LNCaP clone FGC (cell line): ENCODE measurements at regions not wholly inside any gene's neighbourhood (a gene's known extent, or its start where the extent isn't known, plus 50 kb on each side); places are given as distances from the start of the nearest gene placed in this dataset.

ENCODE experiments used
- DNase-seq: peaks from one replicate; pipeline ENCODE4 v3.0.0-alpha.2; 2011; ENCODE audit warnings: low read depth
- H3K4me3 ChIP-seq: 2 replicates; pipeline ENCODE4 v1.5.1; 2011; ENCODE audit warnings: mild to moderate bottlenecking, low read depth, low read length, control low read depth
- CTCF ChIP-seq: IDR thresholded peaks from 2 replicates; pipeline ENCODE4 v1.5.1; 2012; ENCODE audit warnings: mild to moderate bottlenecking; ENCODE audit not compliant: control insufficient read depth, insufficient read depth; ENCODE audit errors: extremely low read depth

- peak overlapping the region; percentile 24; the same call in 1 of the 2 replicates for H3K4me3 ChIP-seq
- DNase-seq, result no peak
- TF ChIP-seq CTCF, result no peak
Measured at GRCh38 chr13:50512474-50513299, 330.8 kb downstream of the DLEU7 start.

DNA sequence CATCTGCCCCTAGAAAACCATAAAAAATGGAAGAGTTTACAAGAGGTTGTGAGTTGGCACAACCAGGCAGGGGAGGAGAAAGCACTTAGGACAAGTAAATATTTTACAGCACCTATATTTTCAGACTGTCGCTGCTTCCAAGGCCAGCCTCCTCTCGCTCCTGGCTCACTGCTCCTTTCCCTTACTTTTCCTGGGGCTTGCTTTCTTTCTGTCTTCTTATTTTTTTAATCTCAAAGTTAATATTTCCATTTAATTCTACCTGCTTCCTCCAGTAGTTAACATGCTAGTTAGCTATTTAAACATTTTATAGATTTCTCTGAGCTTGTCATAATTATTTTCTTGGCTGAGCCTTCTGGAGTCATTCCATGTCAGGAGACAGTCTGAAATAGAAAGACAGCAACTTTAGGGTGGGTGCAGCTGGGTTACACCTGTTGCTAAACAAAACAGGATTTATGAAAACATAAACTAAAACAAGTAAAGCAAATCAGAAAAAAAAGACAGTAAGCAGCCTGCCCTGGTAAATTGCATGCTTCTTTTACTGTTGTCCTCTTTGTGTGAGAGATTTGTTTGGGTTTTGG is 330.1 kb downstream of the DLEU7 start:
- peak; percentile 78 for DNase-seq
- peak overlapping the region; percentile 15; the same call in 1 of the 2 replicates for H3K4me3 ChIP-seq
- no peak for TF ChIP-seq CTCF

GRCh38 chr13:50514249-50514648 is 329.2 kb downstream of the DLEU7 start:
- H3K4me3 ChIP-seq, result no peak overlapping the region
- DNase-seq, result no peak
- no peak for TF ChIP-seq CTCF

DNA sequence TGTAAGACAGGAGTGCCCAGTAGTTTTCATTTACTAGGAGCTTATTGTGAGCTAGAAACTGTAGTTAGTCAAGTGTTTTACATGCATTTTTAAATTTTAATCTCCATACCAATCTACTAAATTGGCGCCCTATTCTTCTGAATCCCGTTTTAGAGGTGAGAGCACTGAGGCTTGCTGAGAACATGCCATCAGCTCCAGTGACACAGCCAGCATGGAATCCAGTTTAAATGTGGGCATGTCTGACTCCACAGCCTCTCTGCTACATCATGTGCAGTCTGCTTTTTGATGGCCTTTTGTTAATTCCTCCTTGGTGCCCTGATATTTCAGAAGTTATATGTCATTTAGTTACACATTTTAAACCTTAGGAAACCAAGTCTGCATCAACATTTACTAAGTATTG is 325.4 kb downstream of the DLEU7 start:
- DNase-seq, result no peak
- no peak overlapping the region for H3K4me3 ChIP-seq
- no peak for TF ChIP-seq CTCF

DNA sequence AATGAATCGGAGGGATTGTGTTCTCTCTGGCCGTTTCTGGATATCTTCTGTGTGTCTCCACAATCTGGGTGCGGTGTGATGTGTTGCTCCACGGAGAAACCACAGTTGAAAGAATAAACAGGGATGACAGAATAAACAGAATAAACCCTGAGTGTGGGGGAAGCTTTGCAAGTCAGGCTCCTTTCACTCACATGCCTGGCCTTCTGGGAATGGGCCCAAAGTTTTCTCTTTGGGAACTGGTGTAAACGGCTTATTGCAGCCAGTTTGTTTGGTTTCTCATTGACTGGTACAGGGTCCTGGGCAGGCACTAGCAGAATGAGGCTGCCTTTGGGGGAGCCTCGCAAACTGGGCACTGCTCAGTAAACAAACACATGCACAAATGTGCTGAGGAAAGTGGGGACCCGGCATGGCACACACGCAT is 324.7 kb downstream of the DLEU7 start:
- H3K4me3 ChIP-seq, result no peak overlapping the region
- no peak for TF ChIP-seq CTCF
- DNase-seq, result no peak

DNA sequence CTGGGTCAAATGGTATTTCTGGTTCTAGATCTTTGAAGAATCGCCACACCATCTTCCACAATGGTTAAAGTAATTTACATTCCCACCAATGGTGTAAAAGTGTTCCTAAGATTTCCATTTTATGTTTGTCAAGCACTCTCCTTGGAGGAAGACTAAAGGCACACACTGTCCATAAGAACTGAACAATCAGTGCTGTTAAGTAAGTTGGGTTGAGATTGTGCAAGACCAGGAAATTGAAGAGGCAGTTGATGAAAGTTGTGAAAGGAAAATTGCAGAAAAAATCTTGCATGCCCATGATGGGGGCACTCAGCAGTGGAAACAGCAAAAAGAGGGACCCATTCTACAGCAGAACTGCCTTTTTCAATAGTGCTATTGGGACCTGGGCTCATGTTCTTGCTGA is 323.6 kb downstream of the DLEU7 start:
- DNase-seq, result no peak
- no peak overlapping the region for H3K4me3 ChIP-seq
- TF ChIP-seq CTCF, result no peak
